H1 (cell line): ENCODE measurements at regions not wholly inside any gene's neighbourhood (a gene's known extent, or its start where the extent isn't known, plus 50 kb on each side); places are given as distances from the start of the nearest gene placed in this dataset.
A peak's percentile ranks its signal among the peaks of the same experiment; 100 is the strongest.

Experiments
- CTCF ChIA-PET: fragments of 300-600 bp; sonication (Branson Sonifier 250); formaldehyde crosslinking; loops from one replicate; lab custom pipeline; 2021; ENCODE audit not compliant: partially characterized antibody; lab: Charles Lee
- POLR2A ChIA-PET: fragments of 300-600 bp; sonication (Branson Sonifier 250); formaldehyde crosslinking; loops from one replicate; lab custom pipeline; 2021; ENCODE audit warnings: inconsistent platforms; ENCODE audit not compliant: partially characterized antibody; lab: Charles Lee
- DNase-seq, 2 experiments: peaks; one replicate each; pipeline versions ENCODE4 v3.0.0 to v3.0.0-alpha.2; 2010 to 2022; ENCODE audit warnings: low spot score in 2 of 2, low read depth in 1 of 2, mixed read lengths in 1 of 2
- FAIRE-seq: peaks from 2 replicates; lab custom pipeline; 2011; peaks lifted over from hg19 to GRCh38; lab: Jason Lieb, UNC
- H2AFZ ChIP-seq: 2 replicates; pipeline ENCODE4 v1.8.1; 2012; ENCODE audit warnings: low read length, inconsistent platforms
- H2AK5ac ChIP-seq: 2 replicates; pipeline ENCODE4 v1.6.1; 2013; ENCODE audit warnings: low read depth, low read length
- H2BK120ac ChIP-seq: replicated peaks from 2 replicates; pipeline ENCODE3; 2013; ENCODE audit warnings: low read depth, low read length, inconsistent platforms
- H2BK12ac ChIP-seq: 2 replicates; pipeline ENCODE4 v1.6.1; 2013; ENCODE audit warnings: low read depth, low read length
- H2BK15ac ChIP-seq: 2 replicates; pipeline ENCODE4 v1.6.1; 2013; ENCODE audit warnings: low read length
- H2BK20ac ChIP-seq: 2 replicates; pipeline ENCODE4 v1.6.1; 2013; ENCODE audit warnings: low read length
- H2BK5ac ChIP-seq: 2 replicates; pipeline ENCODE4 v1.6.1; 2013; ENCODE audit warnings: low read depth, low read length
- H3K14ac ChIP-seq: 2 replicates; pipeline ENCODE4 v1.6.1; 2013; ENCODE audit warnings: inconsistent platforms; ENCODE audit not compliant: insufficient read length
- H3K18ac ChIP-seq: 2 replicates; pipeline ENCODE4 v1.6.1; 2013; ENCODE audit warnings: low read length; ENCODE audit errors: extremely low read depth
- H3K23ac ChIP-seq: 2 replicates; pipeline ENCODE4 v1.6.1; 2013; ENCODE audit warnings: inconsistent platforms; ENCODE audit not compliant: insufficient read length
- H3K23me2 ChIP-seq: 2 replicates; pipeline ENCODE4 v1.6.1; 2013; ENCODE audit warnings: low read depth, low read length
- H3K27ac ChIP-seq: 2 replicates; pipeline ENCODE4 v1.6.1; 2011; ENCODE audit warnings: low read depth, low read length, inconsistent platforms
- H3K27me3 ChIP-seq, 4 experiments: replicated peaks in 1 of 4; 1 replicate in 1 of 4; 2 replicates in 3 of 4; pipeline versions ENCODE4 v1.6.1 to v1.8.1; 2011 to 2013; ENCODE audit warnings: low read length in 3 of 4, mild to moderate bottlenecking in 3 of 4, inconsistent platforms in 2 of 4, mixed read lengths in 2 of 4, moderate library complexity in 1 of 4; ENCODE audit not compliant: control insufficient read depth in 3 of 4, insufficient read depth in 3 of 4; ENCODE audit errors: extremely low read depth in 1 of 4
- H3K36me3 ChIP-seq, 4 experiments: 2 replicates each; pipeline versions ENCODE4 v1.6.1 to v1.8.1; 2011 to 2013; ENCODE audit warnings: mild to moderate bottlenecking in 4 of 4, low read length in 3 of 4, moderate library complexity in 2 of 4, control low read depth in 1 of 4, inconsistent platforms in 1 of 4; ENCODE audit not compliant: insufficient read depth in 4 of 4, control insufficient read depth in 2 of 4
- H3K4ac ChIP-seq: replicated peaks from 2 replicates; pipeline ENCODE3; 2013; ENCODE audit warnings: low read length, low read depth, mixed read lengths, inconsistent platforms; ENCODE audit not compliant: insufficient read length
- H3K4me1 ChIP-seq, 4 experiments: replicated peaks in 1 of 4; 1 replicate in 1 of 4; 2 replicates in 3 of 4; pipeline versions ENCODE4 v1.6.1 to v1.8.1; 2011 to 2013; ENCODE audit warnings: low read length in 3 of 4, inconsistent platforms in 2 of 4, mixed read lengths in 1 of 4; ENCODE audit not compliant: insufficient read depth in 4 of 4, control insufficient read depth in 3 of 4
- H3K4me2 ChIP-seq, 2 experiments: 2 replicates each; pipeline versions ENCODE4 v1.6.1 to v1.8.1; 2011 to 2013; ENCODE audit warnings: low read depth in 2 of 2, low read length in 2 of 2, control low read depth in 1 of 2, inconsistent platforms in 1 of 2, mild to moderate bottlenecking in 1 of 2; ENCODE audit not compliant: insufficient read depth in 1 of 2
- H3K4me3 ChIP-seq, 4 experiments: fragments of 200-600, 300-600 bp in 1 of 4; sonication (generic), shearing (Covaris generic), sonication (Bioruptor Twin) in 1 of 4; 2 replicates each; pipeline versions ENCODE4 v1.5.1 to v1.8.1; 2011 to 2016; ENCODE audit warnings: low read length in 4 of 4, low read depth in 3 of 4, control low read depth in 2 of 4, inconsistent platforms in 2 of 4, mild to moderate bottlenecking in 2 of 4, mixed read lengths in 1 of 4, moderate library complexity in 1 of 4; ENCODE audit not compliant: insufficient read depth in 2 of 4; ENCODE audit errors: extremely low read depth in 1 of 4
- H3K56ac ChIP-seq: replicated peaks from 2 replicates; pipeline ENCODE3; 2013; ENCODE audit warnings: low read depth, mild to moderate bottlenecking, mixed read lengths, low read length, inconsistent platforms; ENCODE audit not compliant: insufficient read length
- H3K79me1 ChIP-seq: 2 replicates; pipeline ENCODE4 v1.6.1; 2013; ENCODE audit warnings: low read depth, low read length, control low read depth
- H3K79me2 ChIP-seq, 2 experiments: 2 replicates each; pipeline versions ENCODE4 v1.6.1 to v1.8.1; 2012 to 2013; ENCODE audit warnings: low read length in 2 of 2, mild to moderate bottlenecking in 2 of 2, inconsistent platforms in 1 of 2; ENCODE audit not compliant: insufficient read depth in 2 of 2, control insufficient read depth in 1 of 2
- H3K9ac ChIP-seq, 4 experiments: replicated peaks in 1 of 4; 1 replicate in 1 of 4; 2 replicates in 3 of 4; pipeline versions ENCODE4 v1.6.1 to v1.8.1; 2011 to 2013; ENCODE audit warnings: low read depth in 3 of 4, low read length in 3 of 4, control low read depth in 2 of 4, mild to moderate bottlenecking in 2 of 4, moderate library complexity in 2 of 4, inconsistent platforms in 1 of 4; ENCODE audit errors: extremely low read depth in 1 of 4
- H3K9me3 ChIP-seq, 2 experiments: 2 replicates each; pipeline versions ENCODE4 v1.6.1 to v1.8.1; 2012 to 2013; ENCODE audit warnings: mild to moderate bottlenecking in 2 of 2, moderate library complexity in 2 of 2, control low read depth in 1 of 2, inconsistent platforms in 1 of 2, low read depth in 1 of 2, low read length in 1 of 2, mixed read lengths in 1 of 2; ENCODE audit not compliant: insufficient read depth in 2 of 2
- H4K20me1 ChIP-seq, 2 experiments: replicated peaks in 1 of 2; 2 replicates each; pipeline versions ENCODE3 to v1.8.1; 2011 to 2013; ENCODE audit warnings: inconsistent platforms in 2 of 2, low read length in 2 of 2, mild to moderate bottlenecking in 1 of 2; ENCODE audit not compliant: insufficient read depth in 2 of 2, control insufficient read depth in 1 of 2
- H4K5ac ChIP-seq: 2 replicates; pipeline ENCODE4 v1.6.1; 2013; ENCODE audit warnings: low read length, low read depth, mixed read lengths, inconsistent platforms; ENCODE audit not compliant: insufficient read length
- H4K8ac ChIP-seq: 2 replicates; pipeline ENCODE4 v1.8.0; 2013; ENCODE audit warnings: mild to moderate bottlenecking, moderate library complexity, low read length, inconsistent platforms; ENCODE audit not compliant: insufficient read depth; ENCODE audit errors: extremely low read depth
- H4K91ac ChIP-seq: replicated peaks from 2 replicates; pipeline ENCODE3; 2013; ENCODE audit warnings: low read length, mixed read lengths, inconsistent platforms; ENCODE audit not compliant: insufficient read length
- ASH2L ChIP-seq: fragments of 200-600, 300-600 bp; sonication (generic); IDR thresholded peaks from one replicate; pipeline ENCODE4 v1.7.1; 2017; ENCODE audit warnings: low read length
- CTBP2 ChIP-seq: IDR thresholded peaks from 2 replicates; pipeline ENCODE4 v1.7.0; 2011; ENCODE audit warnings: borderline replicate concordance, mild to moderate bottlenecking, moderate library complexity, mixed read lengths, low read length; ENCODE audit not compliant: insufficient read depth, insufficient read length
- EZH2 ChIP-seq: fragments of 200-600 bp; sonication (generic); IDR thresholded peaks from 2 replicates; pipeline ENCODE4 v1.7.1; 2012; ENCODE audit warnings: low read depth, mild to moderate bottlenecking, moderate library complexity, low read length, inconsistent platforms; ENCODE audit not compliant: severe bottlenecking
- KDM4A ChIP-seq: IDR thresholded peaks from one replicate; pipeline ENCODE4 v1.7.1; 2012; ENCODE audit warnings: low read depth, mild to moderate bottlenecking, moderate library complexity, low read length, inconsistent platforms; ENCODE audit not compliant: severe bottlenecking
- RXRA ChIP-seq: IDR thresholded peaks from 2 replicates; pipeline ENCODE4 v1.6.1; 2011; ENCODE audit warnings: low read depth, mild to moderate bottlenecking, low read length, moderate library complexity; ENCODE audit not compliant: insufficient read depth
- WGBS, 2 experiments: shearing (Covaris generic) in 1 of 2; methylation state at CpG; one replicate each; pipeline versions ENCODE4 v1.1.6 to v1.1.7; 2013 to 2015; ENCODE audit warnings: low lambda C conversion rate in 2 of 2, mixed read lengths in 2 of 2, inconsistent platforms in 1 of 2, low coverage in 1 of 2, missing lambda C conversion rate in 1 of 2; ENCODE audit not compliant: insufficient replicate concordance in 2 of 2, insufficient coverage in 1 of 2, insufficient read length in 1 of 2; ENCODE audit errors: extremely low coverage in 1 of 2, missing lambda C conversion rate in 1 of 2; 5-methylcytosine and 5-hydroxymethylcytosine counted together
- TF ChIP-seq, protein P1 (sequence below): IDR thresholded peaks from 2 replicates; pipeline ENCODE4 v1.6.1; 2012; ENCODE audit warnings: inconsistent platforms
- TF ChIP-seq, protein P2 (sequence below): IDR thresholded peaks from 2 replicates; pipeline ENCODE4 v1.6.1; 2012; ENCODE audit warnings: inconsistent platforms

DNA sequence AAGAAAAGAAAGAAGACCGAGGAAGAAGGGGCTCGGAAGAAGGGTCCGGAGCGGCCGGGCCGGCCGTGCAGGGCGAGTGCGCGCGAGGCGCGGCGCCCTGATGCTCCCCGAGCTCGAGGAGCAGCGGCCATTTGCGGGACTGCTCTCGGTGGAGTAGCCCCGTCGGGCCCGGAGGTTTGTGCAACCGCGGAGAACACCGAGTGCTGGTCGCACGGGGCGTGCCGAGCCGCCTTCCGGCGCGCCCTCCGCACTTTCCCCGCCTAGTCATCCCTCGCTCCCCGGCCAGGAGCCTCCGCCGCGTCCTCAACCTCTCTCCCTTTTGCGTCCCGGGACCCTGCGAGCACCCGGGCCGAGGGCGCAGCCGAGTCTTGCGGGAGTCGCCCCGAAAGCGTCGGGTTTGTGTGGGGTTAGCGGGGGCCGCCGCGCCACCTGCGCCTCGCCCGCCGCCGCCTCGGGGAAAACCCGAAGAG is 127.4 kb downstream of the LAS1L start:
- H3K27ac ChIP-seq = no peak overlapping the region
- H4K8ac ChIP-seq = no peak overlapping the region
- no peak overlapping the region for H2AFZ ChIP-seq
- H3K27me3 ChIP-seq = peaks cover 0 to 14% (median 8%) of the 10 kb centered on the region in 4 experiments; a peak in 6 of 7 replicates
- H4K91ac ChIP-seq = no peak overlapping the region
- H3K23me2 ChIP-seq = no peaks in the 10 kb centered on the region; the same call in 1 of the 2 replicates
- H4K20me1 ChIP-seq = no peaks in the 10 kb centered on the region
- WGBS, 2 experiments = 0% methylated on average over 13 of the region's 63 CpGs; no CpG with 5 or more reads in 1 of the 2 experiments
- no peak overlapping the region for H2BK120ac ChIP-seq
- TF ChIP-seq ASH2L = peak; percentile 23
- TF ChIP-seq KDM4A = peak; percentile 54
- TF ChIP-seq, protein P1, sequence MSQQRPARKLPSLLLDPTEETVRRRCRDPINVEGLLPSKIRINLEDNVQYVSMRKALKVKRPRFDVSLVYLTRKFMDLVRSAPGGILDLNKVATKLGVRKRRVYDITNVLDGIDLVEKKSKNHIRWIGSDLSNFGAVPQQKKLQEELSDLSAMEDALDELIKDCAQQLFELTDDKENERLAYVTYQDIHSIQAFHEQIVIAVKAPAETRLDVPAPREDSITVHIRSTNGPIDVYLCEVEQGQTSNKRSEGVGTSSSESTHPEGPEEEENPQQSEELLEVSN = peak; percentile 76
- TF ChIP-seq, protein P2, sequence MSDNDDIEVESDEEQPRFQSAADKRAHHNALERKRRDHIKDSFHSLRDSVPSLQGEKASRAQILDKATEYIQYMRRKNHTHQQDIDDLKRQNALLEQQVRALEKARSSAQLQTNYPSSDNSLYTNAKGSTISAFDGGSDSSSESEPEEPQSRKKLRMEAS = peak; percentile 39; the same call in 1 of the 2 replicates
- peak; percentile 44 for TF ChIP-seq EZH2
- no peak for TF ChIP-seq CTBP2
- no peak for TF ChIP-seq RXRA
- H3K4me1 ChIP-seq = no peaks in the 10 kb centered on the region
- H3K79me2 ChIP-seq = no peaks in the 10 kb centered on the region
- H3K4ac ChIP-seq = no peak overlapping the region
- H3K9ac ChIP-seq = no peak overlapping the region; a peak in 2 of 7 replicates
- FAIRE-seq = no peak
- H3K14ac ChIP-seq = no peak overlapping the region
- no peak overlapping the region for H2BK5ac ChIP-seq
- H2AK5ac ChIP-seq = no peak overlapping the region
- POLR2A ChIA-PET = no interaction called here
- DNase-seq = peak in 1 of 2 experiments; percentile 51
- no peak overlapping the region for H2BK15ac ChIP-seq
- no peak overlapping the region for H4K5ac ChIP-seq
- CTCF ChIA-PET = no interaction called here
- no peak overlapping the region for H2BK20ac ChIP-seq
- 0 out of 8 replicates have a peak, but pooled peaks cover 0 to 2% (median 0%) of the 10 kb centered on the region in 4 experiments for H3K36me3 ChIP-seq
- H3K18ac ChIP-seq = no peak overlapping the region
- H3K23ac ChIP-seq = no peak overlapping the region
- no peak overlapping the region for H3K56ac ChIP-seq
- peak overlapping the region; percentile 41 to 57 for H3K4me2 ChIP-seq
- no peak overlapping the region for H2BK12ac ChIP-seq
- no peaks in the 10 kb centered on the region for H3K79me1 ChIP-seq
- peak overlapping the region in 2 of 4 experiments; percentile 31 to 59; a peak in 4 of 8 replicates for H3K4me3 ChIP-seq
- H3K9me3 ChIP-seq = peaks cover 3 to 8% of the 10 kb centered on the region in 2 experiments; a peak in 2 of 4 replicates
